Myocyte (in vitro differentiated cells): ENCODE measurements at regions not wholly inside any gene's neighbourhood (a gene's known extent, or its start where the extent isn't known, plus 50 kb on each side); places are given as distances from the start of the nearest gene placed in this dataset.

Experiments
- DNase-seq: peaks from one replicate; pipeline ENCODE4 v3.0.0-alpha.2; 2012; ENCODE audit warnings: low read depth

DNA sequence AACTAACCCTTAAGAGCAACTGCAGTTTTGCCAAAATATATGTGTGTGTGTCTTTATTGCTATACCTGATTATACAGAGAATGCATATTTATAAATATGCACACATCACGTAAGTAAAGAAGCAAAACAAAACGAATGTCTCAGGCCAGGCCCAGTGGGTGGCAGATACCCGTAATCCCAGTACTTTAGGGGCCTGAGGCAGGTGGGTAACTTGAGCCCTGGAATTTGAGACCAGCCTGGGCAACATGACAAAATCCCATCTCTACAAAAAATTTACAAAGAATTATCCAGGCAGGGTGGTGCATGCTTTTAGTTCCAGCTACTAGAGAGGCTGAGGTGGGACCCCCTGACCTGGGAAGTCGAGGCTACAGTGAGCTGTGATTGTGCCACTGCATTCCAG is 745.3 kb downstream of the SATB2 start:
- no peak for DNase-seq

DNA sequence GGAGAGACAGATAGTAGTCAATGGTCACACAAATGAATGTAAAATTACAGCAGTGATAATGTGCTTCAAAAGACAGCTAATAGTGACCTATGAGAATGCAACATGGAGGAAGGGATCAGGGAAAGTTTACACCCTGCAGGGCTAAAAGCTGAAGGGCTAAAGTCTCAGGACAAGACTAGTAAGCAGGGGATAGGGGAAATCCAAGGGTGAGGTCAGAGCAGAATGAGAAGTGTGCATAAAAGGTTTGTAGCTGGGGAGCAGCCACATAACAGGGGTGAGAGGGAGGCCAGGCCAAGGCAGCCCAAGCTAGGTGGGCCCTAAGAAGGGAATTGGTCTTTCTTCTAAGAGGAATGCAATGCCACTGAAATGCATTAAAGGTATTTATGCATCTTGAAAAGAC is 746.3 kb downstream of the SATB2 start:
- no peak for DNase-seq

DNA sequence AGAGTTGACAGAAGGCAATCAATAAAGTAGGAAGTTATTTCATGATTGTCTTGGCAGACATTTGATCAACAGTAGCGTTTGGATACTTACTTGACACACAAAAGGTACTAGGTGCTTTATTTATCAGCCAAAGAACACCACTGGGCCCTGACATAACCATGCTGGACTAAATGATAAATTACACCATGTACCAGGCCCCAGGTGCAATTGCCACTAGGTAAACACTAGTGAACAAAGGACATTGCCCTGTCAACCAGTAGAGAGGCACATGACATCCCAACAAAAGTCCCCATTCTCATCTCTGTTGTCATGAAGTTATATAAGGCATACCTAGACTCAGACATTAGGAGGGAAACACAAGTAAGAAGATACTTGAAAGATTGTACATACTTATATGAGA is 747.2 kb downstream of the SATB2 start:
- no peak for DNase-seq

DNA sequence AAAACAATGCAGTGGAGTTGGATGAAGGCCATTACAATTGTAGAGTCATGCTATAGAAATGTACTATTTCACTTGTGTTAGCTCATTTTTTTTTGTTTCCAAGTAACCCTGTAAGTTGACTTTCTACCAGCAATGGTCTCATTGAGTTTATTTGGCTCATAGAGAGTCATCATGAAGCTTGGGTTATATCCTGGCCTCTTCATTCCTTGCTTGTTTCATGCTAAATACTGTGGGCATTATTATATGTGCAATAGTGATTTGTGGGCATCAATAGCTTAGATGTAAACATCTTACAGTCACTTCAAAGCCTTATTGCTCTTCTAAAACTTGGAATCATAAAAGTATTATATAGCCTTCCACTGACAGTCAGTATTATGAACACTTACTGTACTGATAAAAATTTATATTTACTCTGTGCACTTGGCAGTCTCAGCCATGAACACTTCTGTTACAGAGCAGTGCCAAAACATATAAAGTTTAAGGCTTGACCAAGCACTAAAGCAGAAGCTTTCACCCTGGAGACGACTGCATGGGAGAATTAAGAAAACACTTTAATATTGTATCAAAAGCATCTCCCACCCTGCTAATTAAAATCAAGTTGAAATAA is 751.2 kb downstream of the SATB2 start:
- DNase-seq, result no peak

DNA sequence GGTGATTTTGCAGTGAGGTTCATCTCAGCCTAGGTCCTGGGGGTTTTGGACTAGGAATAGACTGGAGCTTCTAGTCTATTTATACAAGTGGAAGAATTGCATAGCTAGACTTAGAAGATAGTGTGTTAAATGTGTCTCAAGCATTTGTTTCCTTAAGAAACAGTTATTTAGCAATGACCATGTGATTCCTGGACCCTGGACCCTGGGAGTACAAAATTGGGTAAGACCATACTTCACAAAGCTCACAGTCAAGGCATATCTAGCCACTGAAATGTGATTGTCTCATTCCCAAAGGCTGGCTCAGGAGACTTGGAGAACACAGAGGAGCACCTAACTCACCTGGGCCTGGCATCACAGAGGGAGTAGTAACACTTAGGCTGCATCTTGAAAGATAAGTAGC is 754.5 kb downstream of the SATB2 start:
- no peak for DNase-seq

DNA sequence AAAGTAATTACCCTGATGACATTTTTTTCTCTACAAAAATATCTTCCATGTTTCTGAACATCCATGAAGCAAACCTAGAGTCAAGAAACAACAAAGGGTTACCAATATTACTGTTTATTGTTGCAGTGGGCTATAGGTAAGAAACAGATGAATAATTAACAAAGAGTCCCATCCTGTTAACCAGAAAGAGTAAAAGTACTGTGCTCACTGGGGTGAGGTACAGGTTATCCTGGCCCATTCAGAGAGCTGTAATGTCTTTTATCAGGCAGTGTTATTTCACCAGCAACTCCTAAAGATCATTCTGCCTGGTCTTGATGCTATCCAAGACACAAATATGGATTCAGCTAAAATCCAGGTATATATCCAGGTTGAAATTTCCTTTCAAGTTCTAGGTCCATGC is 754.9 kb downstream of the SATB2 start:
- no peak for DNase-seq

DNA sequence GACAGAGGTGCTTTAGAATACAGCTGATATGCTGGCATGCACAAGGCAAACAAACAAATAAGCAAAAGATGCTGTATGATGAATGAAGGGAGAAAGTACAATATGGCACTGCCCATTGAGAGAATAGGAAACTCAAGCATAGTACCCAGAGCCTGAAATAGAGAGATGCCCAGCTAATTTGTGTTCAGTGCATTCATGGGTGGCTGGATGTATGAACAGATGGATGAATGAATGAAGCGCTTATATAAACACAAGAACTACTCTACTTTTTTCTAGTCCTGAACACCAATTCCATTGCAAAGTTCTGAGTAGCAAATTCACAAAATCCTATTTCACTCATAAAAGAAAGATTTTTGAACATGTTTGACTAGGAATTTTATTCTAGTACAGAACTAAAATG is 756.3 kb downstream of the SATB2 start:
- no peak for DNase-seq

DNA sequence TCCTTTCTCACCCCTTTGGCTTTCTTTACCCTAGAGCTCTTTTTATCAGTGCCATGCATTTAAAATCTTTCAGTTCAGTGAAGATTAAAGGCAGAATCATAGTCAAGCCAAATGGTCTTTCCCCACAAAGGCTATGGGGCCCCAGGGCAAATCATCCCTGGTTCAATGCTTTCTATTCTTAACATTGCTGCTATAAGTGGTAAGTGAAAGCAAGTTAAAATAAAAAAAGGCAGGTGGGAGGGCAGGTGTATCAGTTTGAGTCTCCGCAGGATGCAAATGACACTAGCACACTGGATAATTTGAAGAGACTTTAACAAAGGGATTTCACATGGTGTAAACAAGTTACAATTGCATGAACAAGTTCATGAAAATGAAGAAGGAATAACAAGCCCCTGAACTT is 757.4 kb downstream of the SATB2 start:
- DNase-seq, result no peak

DNA sequence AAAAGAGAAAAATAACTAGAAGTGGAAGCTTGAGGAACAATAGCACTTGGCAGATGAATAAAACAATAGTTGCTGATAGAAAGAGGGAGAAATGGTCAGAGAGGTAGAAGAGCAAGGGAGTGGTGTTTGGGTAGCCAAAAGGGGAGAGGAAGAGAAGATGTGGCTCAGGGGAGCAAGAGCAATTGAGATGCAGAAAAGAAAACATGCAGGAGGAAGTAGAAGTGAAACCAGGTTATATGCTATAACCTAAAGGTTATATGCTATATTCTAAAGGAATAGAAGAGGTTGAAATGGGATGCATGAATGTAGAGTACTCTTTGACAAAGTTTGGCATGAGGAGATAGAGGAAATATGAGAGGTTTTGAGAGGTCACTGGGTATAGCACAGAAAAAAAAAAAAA is 759.5 kb downstream of the SATB2 start:
- no peak for DNase-seq

DNA sequence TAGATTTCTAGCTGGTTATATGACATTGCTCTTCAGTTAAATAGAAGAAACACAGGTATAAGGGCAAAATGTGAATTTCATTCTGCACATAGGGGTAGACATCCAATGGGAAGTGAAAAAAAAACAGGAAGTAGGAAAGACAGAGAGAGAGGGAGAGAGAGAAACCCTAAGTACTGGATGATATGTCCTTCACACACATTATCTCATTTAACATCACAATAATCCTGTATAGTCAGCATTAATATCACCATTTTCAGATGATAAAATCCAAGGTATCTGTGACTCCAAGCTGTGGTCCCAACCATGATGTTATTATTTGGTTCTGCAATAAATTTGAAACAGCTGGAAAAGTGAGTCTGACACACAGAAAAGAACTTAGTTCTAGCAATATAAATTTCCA is 759.9 kb downstream of the SATB2 start:
- no peak for DNase-seq

DNA sequence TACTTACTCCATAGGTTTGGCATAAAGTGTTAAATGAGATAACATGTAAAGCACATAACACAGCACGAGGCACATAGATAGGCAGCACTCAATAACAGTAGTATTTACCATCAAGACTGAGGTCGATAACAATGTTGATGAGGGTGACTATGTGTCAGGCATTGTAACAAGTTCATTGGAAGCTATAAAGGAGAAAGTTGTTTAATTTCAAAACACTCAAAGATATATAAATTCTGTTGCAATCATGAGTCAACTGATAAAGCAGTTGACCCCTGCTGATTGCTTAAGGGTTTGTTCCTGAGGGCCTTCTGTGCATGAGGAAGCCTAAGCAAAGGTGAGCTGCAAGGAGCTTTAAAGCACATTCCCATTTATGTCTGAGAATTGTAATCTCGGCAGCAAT is 760.5 kb downstream of the SATB2 start:
- DNase-seq, result no peak

DNA sequence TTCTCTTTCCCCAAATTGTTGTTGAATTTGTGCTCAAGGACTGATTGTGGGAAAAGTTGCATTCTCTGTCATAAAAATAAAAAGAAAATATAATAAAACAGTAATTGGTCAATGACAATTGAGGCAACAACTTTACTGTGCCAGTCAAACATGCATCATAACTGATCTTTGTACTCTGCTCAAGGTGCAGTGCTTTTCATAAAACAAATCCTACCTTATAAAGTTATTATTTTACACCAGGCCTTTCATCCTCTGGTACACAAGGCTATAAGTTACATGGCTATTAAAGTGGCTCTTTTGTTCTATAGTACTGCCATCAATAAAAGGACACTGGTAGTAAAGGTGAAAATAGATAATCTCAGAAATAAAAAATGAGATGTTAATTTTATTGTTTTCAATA is 761.9 kb downstream of the SATB2 start:
- no peak for DNase-seq

DNA sequence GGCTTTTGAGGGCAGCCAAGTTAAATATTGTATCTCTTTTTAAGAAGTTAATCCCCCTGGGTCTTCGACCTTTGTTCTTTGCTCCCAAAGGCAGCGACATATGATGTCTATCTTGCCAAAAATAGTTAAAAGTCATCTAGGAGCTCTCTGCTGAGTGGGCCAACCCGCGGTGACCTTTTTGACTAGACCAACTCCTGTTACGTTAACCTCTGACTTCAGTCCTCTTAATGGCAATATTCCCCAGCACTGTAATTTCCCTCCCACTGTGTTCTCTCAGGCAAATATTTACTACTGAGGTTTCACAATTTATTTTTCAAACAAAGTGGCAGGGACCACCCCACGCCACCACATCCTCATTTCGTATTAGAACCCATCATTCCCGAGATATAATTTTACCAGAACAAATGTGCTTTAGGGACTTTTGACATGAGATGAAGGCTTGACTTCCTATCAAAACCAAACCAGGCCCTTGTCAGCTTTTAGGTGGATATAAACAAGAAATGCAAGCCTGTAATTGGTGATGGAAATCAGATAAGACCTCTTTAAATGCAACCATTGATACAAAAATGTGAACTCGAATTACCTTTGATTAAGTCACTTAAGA is 764.7 kb downstream of the SATB2 start:
- DNase-seq, result no peak

DNA sequence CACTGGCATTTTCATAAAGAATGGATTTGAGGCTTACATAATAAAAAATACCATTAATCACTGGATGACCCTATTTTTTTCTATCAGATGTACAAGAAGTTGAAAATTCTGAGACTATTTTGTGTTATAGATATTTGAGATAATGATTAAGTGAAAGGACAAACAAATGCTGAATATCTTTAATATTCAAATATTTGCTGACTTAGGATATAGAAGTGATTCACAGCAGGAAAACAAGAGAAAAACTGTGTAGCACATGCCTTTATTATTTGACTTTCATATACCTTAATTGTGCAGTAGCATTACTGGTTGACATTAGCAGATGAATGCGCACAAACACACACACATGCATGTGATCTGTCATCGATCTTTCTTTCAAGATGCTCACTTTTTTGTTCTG is 766.5 kb downstream of the SATB2 start:
- DNase-seq, result no peak

DNA sequence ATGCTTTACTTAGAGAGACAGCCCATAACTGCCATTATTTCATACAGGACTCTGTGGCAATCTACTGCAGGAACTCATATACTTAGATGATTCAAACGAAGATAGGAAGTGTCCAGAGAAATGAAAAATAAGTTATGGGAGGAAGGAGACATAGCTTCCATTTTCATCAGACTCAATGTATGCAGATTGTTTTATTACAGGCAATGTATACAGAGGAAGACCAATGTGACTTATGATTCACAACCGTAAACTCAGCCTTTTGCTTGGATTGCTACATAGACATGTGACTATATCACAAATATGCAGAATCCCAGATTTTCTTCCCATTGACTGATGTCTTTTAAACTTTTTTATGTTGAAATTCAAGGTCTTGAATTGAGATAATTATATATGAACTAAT is 793.4 kb downstream of the SATB2 start:
- no peak for DNase-seq

DNA sequence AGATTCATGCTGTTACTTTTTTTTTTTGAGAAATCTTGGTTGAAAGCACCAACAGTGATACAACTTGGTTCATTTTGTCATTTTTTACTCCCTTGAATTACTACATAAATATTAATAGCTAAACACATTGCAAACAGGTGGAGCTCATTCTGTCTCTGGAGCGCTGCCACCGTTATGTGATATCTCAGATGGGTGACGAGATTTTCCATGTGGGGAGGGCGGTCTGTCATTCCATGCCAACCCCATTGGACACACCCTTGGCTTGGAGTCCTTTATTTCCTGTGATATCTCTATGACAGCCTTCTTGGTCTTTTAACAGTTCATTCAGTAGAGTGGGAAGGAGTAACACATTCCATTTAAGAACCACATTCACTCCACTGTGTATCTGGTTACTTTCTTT is 794.8 kb downstream of the SATB2 start:
- DNase-seq, result peak; percentile 96

DNA sequence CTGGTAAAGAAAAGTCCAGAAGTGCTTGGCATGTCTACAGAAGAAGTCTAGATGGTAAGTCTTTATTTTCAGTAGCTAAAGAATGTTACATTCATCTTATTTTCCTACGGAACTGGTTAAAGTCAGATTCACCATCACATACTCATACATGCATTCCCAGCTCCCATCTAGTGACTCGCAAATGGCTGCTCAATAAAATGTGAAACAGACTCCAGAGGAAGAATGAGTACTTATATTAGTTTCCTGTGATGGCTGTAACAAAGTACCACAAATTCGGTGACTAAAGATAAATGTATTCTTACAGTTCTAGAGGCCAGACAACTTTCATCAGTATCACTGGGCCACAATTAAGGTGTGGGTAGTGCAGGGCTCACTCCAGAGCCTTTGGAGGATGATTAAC is 797.2 kb downstream of the SATB2 start:
- DNase-seq, result no peak

DNA sequence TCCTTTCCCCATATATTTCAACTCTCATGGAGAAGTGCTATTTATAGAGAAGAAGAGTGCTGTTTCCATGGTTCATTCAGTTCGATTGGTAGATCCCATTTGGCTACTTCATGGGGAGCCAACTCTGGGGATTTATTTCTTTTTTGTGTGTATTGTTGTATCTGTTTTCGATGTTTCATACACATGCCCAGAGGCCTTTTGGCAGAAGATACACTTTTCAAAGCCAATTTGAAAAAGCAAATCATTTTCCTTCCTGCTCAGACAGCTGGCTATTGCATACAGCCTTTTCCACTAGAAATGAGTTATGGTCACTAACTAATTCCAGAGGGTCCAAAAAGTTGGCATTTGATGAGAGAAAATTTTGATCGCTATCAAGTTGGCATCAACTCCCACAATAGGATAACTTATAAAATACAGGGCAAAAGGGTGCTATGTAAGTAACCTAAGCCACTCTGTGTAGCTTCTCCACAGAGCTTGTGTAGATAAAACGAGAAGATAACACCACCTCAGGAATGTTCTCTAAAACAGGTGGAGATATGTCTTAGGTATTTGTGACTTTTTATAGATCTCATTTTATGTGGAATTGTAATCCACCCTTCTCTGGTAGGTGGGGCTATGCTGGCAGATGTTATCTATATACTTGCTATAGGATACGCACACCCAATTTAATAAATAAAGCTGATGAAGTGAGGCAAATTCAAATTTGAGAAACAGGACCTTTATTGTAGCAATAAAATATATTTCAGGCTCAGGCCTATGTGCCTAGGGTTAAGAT is 798.5 kb downstream of the SATB2 start:
- no peak for DNase-seq

DNA sequence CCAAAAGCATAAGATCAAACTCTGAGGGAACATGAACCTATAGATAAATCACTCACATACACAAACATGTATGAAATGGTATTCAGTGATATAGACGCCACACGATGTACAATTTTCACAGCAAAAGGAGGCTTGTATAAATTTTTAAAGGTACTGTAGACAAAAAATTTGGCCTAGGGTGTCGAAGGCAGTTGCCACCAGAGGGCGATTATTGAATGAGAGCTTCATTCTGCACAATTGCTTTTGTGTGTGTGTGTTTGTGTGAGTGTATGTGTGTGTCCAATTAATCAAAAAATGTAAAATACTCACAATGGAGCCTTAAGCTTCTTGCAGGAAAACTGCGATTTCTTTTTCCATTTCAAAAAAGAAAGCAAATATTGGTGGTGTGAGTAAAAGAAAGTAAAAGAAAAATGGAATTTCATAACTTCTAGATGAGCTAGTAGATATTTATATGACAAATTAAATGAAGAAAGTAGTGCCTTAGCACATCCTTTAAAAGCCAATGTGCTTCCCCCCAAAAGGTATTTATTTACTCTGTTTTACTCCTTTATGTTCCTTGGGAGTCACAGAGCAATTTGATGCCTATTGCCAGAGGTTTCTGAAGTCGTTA is 800.1 kb downstream of the SATB2 start:
- peak; percentile 42 for DNase-seq

DNA sequence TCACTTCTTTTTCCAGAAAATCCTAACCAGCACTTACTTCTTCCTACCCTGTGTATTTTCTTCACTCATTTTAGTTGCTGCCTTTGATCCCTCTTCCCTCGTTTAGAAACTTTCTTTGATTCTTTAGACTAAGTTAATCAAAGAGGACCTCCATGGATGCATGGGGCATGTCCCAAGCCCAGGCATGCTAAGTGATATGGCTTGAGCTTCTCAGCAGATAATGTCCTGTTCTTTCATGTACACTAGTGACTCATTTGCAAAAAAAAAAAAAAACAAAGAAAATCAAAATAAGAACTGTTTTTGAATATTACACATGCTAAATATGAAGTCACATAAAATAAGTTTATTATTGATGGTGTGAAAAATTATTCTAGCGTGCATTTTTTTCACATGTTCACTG is 800.9 kb downstream of the SATB2 start:
- no peak for DNase-seq

DNA sequence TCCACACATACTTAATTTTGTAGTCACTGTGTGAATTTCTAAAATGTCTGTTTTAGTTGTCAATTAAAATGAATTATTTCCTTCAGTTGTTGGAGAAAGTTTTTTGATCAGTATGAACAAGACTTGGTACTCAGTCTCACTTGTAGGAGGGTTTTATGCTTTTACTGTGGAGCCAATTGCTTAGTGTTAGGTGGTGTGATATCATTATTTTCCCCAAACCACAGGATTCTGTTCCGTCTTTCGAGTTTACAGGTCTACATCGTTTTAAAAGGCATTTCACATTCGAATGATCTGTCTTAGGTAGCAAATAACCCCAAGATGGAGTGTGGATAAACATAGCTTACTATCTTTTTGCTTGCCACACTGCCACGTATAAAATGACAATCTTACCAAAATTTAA is 803.1 kb downstream of the SATB2 start:
- DNase-seq, result no peak

DNA sequence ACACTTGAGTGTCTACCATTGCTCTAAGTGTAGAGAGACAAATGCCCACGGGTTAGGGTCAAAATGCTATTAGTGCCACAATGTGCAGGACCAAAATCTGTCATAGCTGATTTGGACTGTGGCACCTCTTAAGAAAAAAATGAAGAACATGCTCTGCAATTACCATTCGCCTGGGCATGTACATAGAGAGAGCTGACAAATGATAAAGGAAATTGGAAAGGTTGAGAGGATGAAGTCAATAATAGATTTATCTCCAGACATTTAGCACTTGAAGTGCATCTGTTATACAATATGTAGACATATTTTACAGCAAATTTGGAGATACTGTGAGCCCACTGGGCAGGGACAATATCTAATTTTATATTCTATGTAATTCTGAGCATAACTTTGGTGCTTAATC is 804.4 kb downstream of the SATB2 start:
- DNase-seq, result no peak

DNA sequence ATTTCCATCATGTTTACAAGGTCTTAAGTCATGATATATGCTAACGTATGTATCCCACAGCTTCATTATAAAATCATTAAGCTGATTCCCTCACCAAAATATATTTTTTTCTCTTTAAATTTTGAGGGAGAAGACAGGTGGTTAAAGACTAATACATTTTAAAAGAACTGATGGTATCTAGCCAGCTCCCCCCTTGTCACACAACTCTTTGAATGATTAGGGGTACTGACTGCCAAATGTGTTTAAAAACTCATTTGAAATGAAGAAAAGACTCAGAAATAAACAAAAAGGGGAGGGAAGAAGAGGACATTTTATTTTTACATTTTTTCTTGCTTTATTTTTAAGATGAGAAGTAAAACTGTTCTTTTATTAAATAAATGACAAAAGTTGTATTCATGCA is 805.3 kb downstream of the SATB2 start:
- no peak for DNase-seq
